H1 (cell line): ENCODE measurements at regions not wholly inside any gene's neighbourhood (a gene's known extent, or its start where the extent isn't known, plus 50 kb on each side); places are given as distances from the start of the nearest gene placed in this dataset.

ENCODE experiments used
- CTCF ChIA-PET: fragments of 300-600 bp; sonication (Branson Sonifier 250); formaldehyde crosslinking; loops from one replicate; lab custom pipeline; 2021; ENCODE audit not compliant: partially characterized antibody; lab: Charles Lee
- POLR2A ChIA-PET: fragments of 300-600 bp; sonication (Branson Sonifier 250); formaldehyde crosslinking; loops from one replicate; lab custom pipeline; 2021; ENCODE audit warnings: inconsistent platforms; ENCODE audit not compliant: partially characterized antibody; lab: Charles Lee
- DNase-seq, 2 experiments: peaks; one replicate each; pipeline versions ENCODE4 v3.0.0 to v3.0.0-alpha.2; 2010 to 2022; ENCODE audit warnings: low spot score in 2 of 2, low read depth in 1 of 2, mixed read lengths in 1 of 2
- FAIRE-seq: peaks from 2 replicates; lab custom pipeline; 2011; peaks lifted over from hg19 to GRCh38; lab: Jason Lieb, UNC
- H2AFZ ChIP-seq: 2 replicates; pipeline ENCODE4 v1.8.1; 2012; ENCODE audit warnings: low read length, inconsistent platforms
- H2AK5ac ChIP-seq: 2 replicates; pipeline ENCODE4 v1.6.1; 2013; ENCODE audit warnings: low read depth, low read length
- H2BK120ac ChIP-seq: replicated peaks from 2 replicates; pipeline ENCODE3; 2013; ENCODE audit warnings: low read depth, low read length, inconsistent platforms
- H2BK12ac ChIP-seq: 2 replicates; pipeline ENCODE4 v1.6.1; 2013; ENCODE audit warnings: low read depth, low read length
- H2BK15ac ChIP-seq: 2 replicates; pipeline ENCODE4 v1.6.1; 2013; ENCODE audit warnings: low read length
- H2BK20ac ChIP-seq: 2 replicates; pipeline ENCODE4 v1.6.1; 2013; ENCODE audit warnings: low read length
- H2BK5ac ChIP-seq: 2 replicates; pipeline ENCODE4 v1.6.1; 2013; ENCODE audit warnings: low read depth, low read length
- H3K14ac ChIP-seq: 2 replicates; pipeline ENCODE4 v1.6.1; 2013; ENCODE audit warnings: inconsistent platforms; ENCODE audit not compliant: insufficient read length
- H3K18ac ChIP-seq: 2 replicates; pipeline ENCODE4 v1.6.1; 2013; ENCODE audit warnings: low read length; ENCODE audit errors: extremely low read depth
- H3K23ac ChIP-seq: 2 replicates; pipeline ENCODE4 v1.6.1; 2013; ENCODE audit warnings: inconsistent platforms; ENCODE audit not compliant: insufficient read length
- H3K23me2 ChIP-seq: 2 replicates; pipeline ENCODE4 v1.6.1; 2013; ENCODE audit warnings: low read depth, low read length
- H3K27ac ChIP-seq: 2 replicates; pipeline ENCODE4 v1.6.1; 2011; ENCODE audit warnings: low read depth, low read length, inconsistent platforms
- H3K27me3 ChIP-seq, 4 experiments: replicated peaks in 1 of 4; 1 replicate in 1 of 4; 2 replicates in 3 of 4; pipeline versions ENCODE4 v1.6.1 to v1.8.1; 2011 to 2013; ENCODE audit warnings: low read length in 3 of 4, mild to moderate bottlenecking in 3 of 4, inconsistent platforms in 2 of 4, mixed read lengths in 2 of 4, moderate library complexity in 1 of 4; ENCODE audit not compliant: control insufficient read depth in 3 of 4, insufficient read depth in 3 of 4; ENCODE audit errors: extremely low read depth in 1 of 4
- H3K36me3 ChIP-seq, 4 experiments: 2 replicates each; pipeline versions ENCODE4 v1.6.1 to v1.8.1; 2011 to 2013; ENCODE audit warnings: mild to moderate bottlenecking in 4 of 4, low read length in 3 of 4, moderate library complexity in 2 of 4, control low read depth in 1 of 4, inconsistent platforms in 1 of 4; ENCODE audit not compliant: insufficient read depth in 4 of 4, control insufficient read depth in 2 of 4
- H3K4ac ChIP-seq: replicated peaks from 2 replicates; pipeline ENCODE3; 2013; ENCODE audit warnings: low read length, low read depth, mixed read lengths, inconsistent platforms; ENCODE audit not compliant: insufficient read length
- H3K4me1 ChIP-seq, 4 experiments: replicated peaks in 1 of 4; 1 replicate in 1 of 4; 2 replicates in 3 of 4; pipeline versions ENCODE4 v1.6.1 to v1.8.1; 2011 to 2013; ENCODE audit warnings: low read length in 3 of 4, inconsistent platforms in 2 of 4, mixed read lengths in 1 of 4; ENCODE audit not compliant: insufficient read depth in 4 of 4, control insufficient read depth in 3 of 4
- H3K4me2 ChIP-seq, 2 experiments: 2 replicates each; pipeline versions ENCODE4 v1.6.1 to v1.8.1; 2011 to 2013; ENCODE audit warnings: low read depth in 2 of 2, low read length in 2 of 2, control low read depth in 1 of 2, inconsistent platforms in 1 of 2, mild to moderate bottlenecking in 1 of 2; ENCODE audit not compliant: insufficient read depth in 1 of 2
- H3K4me3 ChIP-seq, 4 experiments: fragments of 200-600, 300-600 bp in 1 of 4; sonication (generic), shearing (Covaris generic), sonication (Bioruptor Twin) in 1 of 4; 2 replicates each; pipeline versions ENCODE4 v1.5.1 to v1.8.1; 2011 to 2016; ENCODE audit warnings: low read length in 4 of 4, low read depth in 3 of 4, control low read depth in 2 of 4, inconsistent platforms in 2 of 4, mild to moderate bottlenecking in 2 of 4, mixed read lengths in 1 of 4, moderate library complexity in 1 of 4; ENCODE audit not compliant: insufficient read depth in 2 of 4; ENCODE audit errors: extremely low read depth in 1 of 4
- H3K56ac ChIP-seq: replicated peaks from 2 replicates; pipeline ENCODE3; 2013; ENCODE audit warnings: low read depth, mild to moderate bottlenecking, mixed read lengths, low read length, inconsistent platforms; ENCODE audit not compliant: insufficient read length
- H3K79me1 ChIP-seq: 2 replicates; pipeline ENCODE4 v1.6.1; 2013; ENCODE audit warnings: low read depth, low read length, control low read depth
- H3K79me2 ChIP-seq, 2 experiments: 2 replicates each; pipeline versions ENCODE4 v1.6.1 to v1.8.1; 2012 to 2013; ENCODE audit warnings: low read length in 2 of 2, mild to moderate bottlenecking in 2 of 2, inconsistent platforms in 1 of 2; ENCODE audit not compliant: insufficient read depth in 2 of 2, control insufficient read depth in 1 of 2
- H3K9ac ChIP-seq, 4 experiments: replicated peaks in 1 of 4; 1 replicate in 1 of 4; 2 replicates in 3 of 4; pipeline versions ENCODE4 v1.6.1 to v1.8.1; 2011 to 2013; ENCODE audit warnings: low read depth in 3 of 4, low read length in 3 of 4, control low read depth in 2 of 4, mild to moderate bottlenecking in 2 of 4, moderate library complexity in 2 of 4, inconsistent platforms in 1 of 4; ENCODE audit errors: extremely low read depth in 1 of 4
- H3K9me3 ChIP-seq, 2 experiments: 2 replicates each; pipeline versions ENCODE4 v1.6.1 to v1.8.1; 2012 to 2013; ENCODE audit warnings: mild to moderate bottlenecking in 2 of 2, moderate library complexity in 2 of 2, control low read depth in 1 of 2, inconsistent platforms in 1 of 2, low read depth in 1 of 2, low read length in 1 of 2, mixed read lengths in 1 of 2; ENCODE audit not compliant: insufficient read depth in 2 of 2
- H4K20me1 ChIP-seq, 2 experiments: replicated peaks in 1 of 2; 2 replicates each; pipeline versions ENCODE3 to v1.8.1; 2011 to 2013; ENCODE audit warnings: inconsistent platforms in 2 of 2, low read length in 2 of 2, mild to moderate bottlenecking in 1 of 2; ENCODE audit not compliant: insufficient read depth in 2 of 2, control insufficient read depth in 1 of 2
- H4K5ac ChIP-seq: 2 replicates; pipeline ENCODE4 v1.6.1; 2013; ENCODE audit warnings: low read length, low read depth, mixed read lengths, inconsistent platforms; ENCODE audit not compliant: insufficient read length
- H4K8ac ChIP-seq: 2 replicates; pipeline ENCODE4 v1.8.0; 2013; ENCODE audit warnings: mild to moderate bottlenecking, moderate library complexity, low read length, inconsistent platforms; ENCODE audit not compliant: insufficient read depth; ENCODE audit errors: extremely low read depth
- H4K91ac ChIP-seq: replicated peaks from 2 replicates; pipeline ENCODE3; 2013; ENCODE audit warnings: low read length, mixed read lengths, inconsistent platforms; ENCODE audit not compliant: insufficient read length
- ASH2L ChIP-seq: fragments of 200-600, 300-600 bp; sonication (generic); IDR thresholded peaks from one replicate; pipeline ENCODE4 v1.7.1; 2017; ENCODE audit warnings: low read length
- BACH1 ChIP-seq: IDR thresholded peaks from 2 replicates; pipeline ENCODE4 v1.6.1; 2012; ENCODE audit warnings: low read length, improper control_type of control experiment
- BRCA1 ChIP-seq: IDR thresholded peaks from 2 replicates; pipeline ENCODE4 v1.6.1; 2012; ENCODE audit warnings: low read depth, low read length, improper control_type of control experiment
- CBX8 ChIP-seq: fragments of 300-800, 300-1000 bp; sonication (generic); IDR thresholded peaks from 2 replicates; pipeline ENCODE4 v1.7.1; 2016; ENCODE audit warnings: low read depth, low read length, borderline replicate concordance
- HDAC6 ChIP-seq: IDR thresholded peaks from one replicate; pipeline ENCODE4 v1.7.1; 2012; ENCODE audit warnings: low read depth, mild to moderate bottlenecking, inconsistent platforms, low read length, moderate library complexity
- KDM1A ChIP-seq: fragments of 200-600, 300-600 bp; sonication (generic); IDR thresholded peaks from 2 replicates; pipeline ENCODE4 v1.7.1; 2016; ENCODE audit warnings: mild to moderate bottlenecking, low read length, borderline replicate concordance
- KDM4A ChIP-seq: IDR thresholded peaks from one replicate; pipeline ENCODE4 v1.7.1; 2012; ENCODE audit warnings: low read depth, mild to moderate bottlenecking, moderate library complexity, low read length, inconsistent platforms; ENCODE audit not compliant: severe bottlenecking
- MAX ChIP-seq: IDR thresholded peaks from 2 replicates; pipeline ENCODE4 v1.6.1; 2012; ENCODE audit warnings: inconsistent platforms
- POLR2A ChIP-seq, 2 experiments: IDR thresholded peaks; 1 replicate in 1 of 2; 2 replicates in 1 of 2; pipeline ENCODE4 v1.6.1; 2011; ENCODE audit warnings: low read depth in 2 of 2, low read length in 2 of 2, mild to moderate bottlenecking in 2 of 2; ENCODE audit errors: control extremely low read depth in 1 of 2
- POU5F1 ChIP-seq: IDR thresholded peaks from 2 replicates; pipeline ENCODE4 v1.6.1; 2011; ENCODE audit warnings: low read depth, mild to moderate bottlenecking, low read length, moderate library complexity
- RNF2 ChIP-seq: fragments of 200-900, 300-1000 bp; sonication (generic); IDR thresholded peaks from 2 replicates; pipeline ENCODE4 v1.7.1; 2016; ENCODE audit warnings: borderline replicate concordance, low read depth, mild to moderate bottlenecking, antibody characterized with exemption, low read length; ENCODE audit not compliant: poor library complexity, severe bottlenecking; ENCODE audit errors: missing control alignments
- SP2 ChIP-seq: IDR thresholded peaks from 2 replicates; pipeline ENCODE4 v1.6.1; 2012; ENCODE audit warnings: mild to moderate bottlenecking, low read length, inconsistent platforms
- SP4 ChIP-seq: IDR thresholded peaks from 2 replicates; pipeline ENCODE4 v1.6.1; 2012; ENCODE audit warnings: low read length, inconsistent platforms
- TAF7 ChIP-seq: optimal IDR thresholded peaks from 2 replicates; pipeline ENCODE3; 2011; ENCODE audit warnings: low read depth, mild to moderate bottlenecking, inconsistent platforms, low read length, moderate library complexity, borderline replicate concordance
- TBP ChIP-seq: IDR thresholded peaks from 2 replicates; pipeline ENCODE4 v1.6.1; 2011; ENCODE audit warnings: low read depth, low read length, improper control_type of control experiment
- YY1 ChIP-seq: IDR thresholded peaks from 2 replicates; pipeline ENCODE4 v1.6.1; 2011; ENCODE audit warnings: low read depth, mild to moderate bottlenecking, low read length
- WGBS, 2 experiments: shearing (Covaris generic) in 1 of 2; methylation state at CpG; one replicate each; pipeline versions ENCODE4 v1.1.6 to v1.1.7; 2013 to 2015; ENCODE audit warnings: low lambda C conversion rate in 2 of 2, mixed read lengths in 2 of 2, inconsistent platforms in 1 of 2, low coverage in 1 of 2, missing lambda C conversion rate in 1 of 2; ENCODE audit not compliant: insufficient replicate concordance in 2 of 2, insufficient coverage in 1 of 2, insufficient read length in 1 of 2; ENCODE audit errors: extremely low coverage in 1 of 2, missing lambda C conversion rate in 1 of 2; 5-methylcytosine and 5-hydroxymethylcytosine counted together

GRCh38 chr10:56505555-56505954, 144.5 kb upstream of the ZWINT start:
- H2AFZ ChIP-seq = no peak overlapping the region
- no peak overlapping the region for H3K4me3 ChIP-seq
- H4K20me1 ChIP-seq = no peaks in the 10 kb centered on the region
- no peaks in the 10 kb centered on the region for H3K4me1 ChIP-seq
- no peak overlapping the region for H4K91ac ChIP-seq
- no peak overlapping the region for H3K27ac ChIP-seq
- H2BK12ac ChIP-seq = no peak overlapping the region
- no peaks in the 10 kb centered on the region for H3K9me3 ChIP-seq
- no peak overlapping the region for H2AK5ac ChIP-seq
- no peak overlapping the region for H3K14ac ChIP-seq
- H3K23me2 ChIP-seq = no peaks in the 10 kb centered on the region
- H2BK15ac ChIP-seq = no peak overlapping the region
- no peak overlapping the region for H3K23ac ChIP-seq
- no peaks in the 10 kb centered on the region for H3K27me3 ChIP-seq
- no peak overlapping the region for H2BK120ac ChIP-seq
- no peak overlapping the region for H3K4ac ChIP-seq
- no peaks in the 10 kb centered on the region for H3K79me1 ChIP-seq
- CTCF ChIA-PET = no interaction called here
- no peak for FAIRE-seq
- H4K5ac ChIP-seq = no peak overlapping the region
- no peaks in the 10 kb centered on the region for H3K36me3 ChIP-seq
- no peaks in the 10 kb centered on the region for H3K79me2 ChIP-seq
- no peak overlapping the region for H4K8ac ChIP-seq
- no peak overlapping the region for H2BK5ac ChIP-seq
- POLR2A ChIA-PET = no interaction called here
- no peak overlapping the region for H3K18ac ChIP-seq
- WGBS, 2 experiments = 95% methylated on average over 3 of the region's 3 CpGs; no CpG with 5 or more reads in 1 of the 2 experiments
- H2BK20ac ChIP-seq = no peak overlapping the region
- H3K56ac ChIP-seq = no peak overlapping the region
- no peak overlapping the region for H3K9ac ChIP-seq
- no peak overlapping the region for H3K4me2 ChIP-seq
- no peak for DNase-seq
- TF ChIP-seq SP4 = no peak
- TF ChIP-seq TBP = no peak
- no peak for TF ChIP-seq SP2
- no peak for TF ChIP-seq POLR2A (IDR thresholded peaks at IDR 0.05; ENCODE audit: control extremely low read depth in 1 of 2, low read depth in 2 of 2, low read length in 2 of 2)
- TF ChIP-seq KDM4A = no peak
- TF ChIP-seq YY1 = no peak
- TF ChIP-seq MAX = no peak
- TF ChIP-seq CBX8 = no peak
- no peak for TF ChIP-seq BACH1
- TF ChIP-seq POU5F1 = no peak
- TF ChIP-seq HDAC6 = no peak
- TF ChIP-seq TAF7 = no peak
- TF ChIP-seq ASH2L = no peak
- no peak for TF ChIP-seq BRCA1
- TF ChIP-seq KDM1A = no peak
- no peak for TF ChIP-seq RNF2
